Sigmoid colon (tissue), 3 donors: ENCODE measurements at regions not wholly inside any gene's neighbourhood (a gene's known extent, or its start where the extent isn't known, plus 50 kb on each side); places are given as distances from the start of the nearest gene placed in this dataset.

Experiments
- CTCF ChIP-seq, 4 experiments: fragments of 450-650 bp in 3 of 4; fragments of 200-600 bp in 1 of 4; IDR thresholded peaks; one replicate each; pipeline ENCODE4 v1.5.1; 2016 to 2019; ENCODE audit warnings: antibody characterized with exemption in 4 of 4, mild to moderate bottlenecking in 3 of 4, moderate library complexity in 2 of 4
- POLR2A ChIP-seq, 2 donors: fragments of 450-650 bp; IDR thresholded peaks; one replicate each; pipeline ENCODE4 v1.6.1; 2016; ENCODE audit warnings: antibody characterized with exemption in 2 of 2, mild to moderate bottlenecking in 2 of 2, moderate library complexity in 2 of 2

DNA sequence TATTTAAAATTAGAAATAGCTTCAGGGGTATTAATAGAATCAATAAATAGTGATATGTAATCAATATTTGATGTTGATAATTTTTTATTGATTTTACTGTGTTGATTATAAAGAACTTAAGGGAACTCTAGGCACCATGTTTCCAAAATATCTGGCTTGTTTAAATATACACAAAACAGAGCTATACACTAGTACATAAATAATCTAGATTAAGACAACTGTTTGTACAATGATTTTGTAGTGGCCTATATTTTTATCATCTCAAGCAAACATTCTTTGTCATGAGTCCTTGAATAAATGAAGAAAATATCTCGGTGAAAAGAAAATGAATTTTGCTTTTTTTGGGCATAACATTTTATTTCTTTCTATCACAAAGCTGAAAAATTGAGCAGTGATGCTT lies 117.1 kb upstream of the KRR1 start:
- TF ChIP-seq POLR2A (IDR thresholded peaks at IDR 0.05) (no peak), CTCF (IDR thresholded peaks at IDR 0.05) (no peak)
